SU-DHL-6 (cell line): ENCODE measurements at regions not wholly inside any gene's neighbourhood (a gene's known extent, or its start where the extent isn't known, plus 50 kb on each side); places are given as distances from the start of the nearest gene placed in this dataset.

Experiments
- H2AFZ ChIP-seq: fragments of 200-600 bp; sonication (generic); 2 replicates; pipeline ENCODE4 v1.6.1; 2014; ENCODE audit warnings: low read depth, mild to moderate bottlenecking, moderate library complexity, mixed read lengths, antibody characterized with exemption, low read length; ENCODE audit not compliant: severe bottlenecking
- H3F3A ChIP-seq: fragments of 200-600 bp; shearing (Covaris generic); 2 replicates; pipeline ENCODE4 v1.6.0; 2016; ENCODE audit warnings: antibody characterized with exemption, mild to moderate bottlenecking; ENCODE audit not compliant: insufficient read depth
- H3K27ac ChIP-seq: fragments of 200-600 bp; sonication (generic); 2 replicates; pipeline ENCODE4 v1.5.1; 2016; ENCODE audit warnings: low read depth, mild to moderate bottlenecking, low read length, moderate library complexity, mixed read lengths
- H3K27me3 ChIP-seq: fragments of 200-600 bp; sonication (generic), shearing (Covaris generic); 2 replicates; pipeline ENCODE4 v1.6.0; 2014; ENCODE audit warnings: mild to moderate bottlenecking, low read length
- H3K36me3 ChIP-seq: fragments of 200-600 bp; sonication (generic); 2 replicates; pipeline ENCODE4 v1.6.1; 2014; ENCODE audit warnings: mild to moderate bottlenecking, low read length, mixed read lengths
- H3K4me2 ChIP-seq: fragments of 300-600, 200-600 bp; shearing (Covaris generic), sonication (generic); 2 replicates; pipeline ENCODE4 v1.6.0; 2014; ENCODE audit warnings: low read length, low read depth, mild to moderate bottlenecking; ENCODE audit not compliant: poor library complexity, severe bottlenecking
- H3K4me3 ChIP-seq: fragments of 200-600 bp; sonication (generic); 2 replicates; pipeline ENCODE4 v1.5.1; 2014; ENCODE audit warnings: antibody characterized with exemption, low read length, mild to moderate bottlenecking, mixed read lengths; ENCODE audit not compliant: insufficient read depth, poor library complexity, severe bottlenecking
- H3K79me2 ChIP-seq: fragments of 200-600 bp; sonication (generic); 2 replicates; pipeline ENCODE4 v1.6.1; 2014; ENCODE audit warnings: mild to moderate bottlenecking, low read length, moderate library complexity; ENCODE audit not compliant: insufficient read depth
- H3K9ac ChIP-seq: fragments of 200-600 bp; sonication (generic); 2 replicates; pipeline ENCODE4 v1.7.0; 2014; ENCODE audit warnings: mild to moderate bottlenecking, low read length
- H3K9me2 ChIP-seq: fragments of 200-600 bp; sonication (generic); replicated peaks from 2 replicates; pipeline ENCODE4 v1.6.1; 2014; ENCODE audit warnings: low read length; ENCODE audit not compliant: insufficient read depth
- H3K9me3 ChIP-seq: fragments of 200-600 bp; sonication (generic); 2 replicates; pipeline ENCODE4 v1.6.1; 2014; ENCODE audit warnings: low read length, mixed read lengths; ENCODE audit not compliant: insufficient read depth
- H4K20me1 ChIP-seq: fragments of 200-600 bp; sonication (generic); 2 replicates; pipeline ENCODE4 v1.6.1; 2014; ENCODE audit warnings: low read depth, mild to moderate bottlenecking, antibody characterized with exemption, low read length, moderate library complexity, mixed read lengths
- EZH2phosphoT487 ChIP-seq: fragments of 200-600 bp; sonication (generic), shearing (Covaris generic); conservative IDR thresholded peaks from 2 replicates; pipeline ENCODE4 v1.6.1; 2018; ENCODE audit warnings: mild to moderate bottlenecking, antibody characterized with exemption, low read length, moderate library complexity, mixed read lengths
- TF ChIP-seq, protein P1 (sequence below): fragments of 200-600 bp; sonication (generic); IDR thresholded peaks from one replicate; pipeline ENCODE4 v1.5.1; 2017; ENCODE audit warnings: antibody characterized with exemption, mild to moderate bottlenecking, low read length, moderate library complexity; ENCODE audit not compliant: insufficient read depth, poor library complexity, severe bottlenecking

DNA sequence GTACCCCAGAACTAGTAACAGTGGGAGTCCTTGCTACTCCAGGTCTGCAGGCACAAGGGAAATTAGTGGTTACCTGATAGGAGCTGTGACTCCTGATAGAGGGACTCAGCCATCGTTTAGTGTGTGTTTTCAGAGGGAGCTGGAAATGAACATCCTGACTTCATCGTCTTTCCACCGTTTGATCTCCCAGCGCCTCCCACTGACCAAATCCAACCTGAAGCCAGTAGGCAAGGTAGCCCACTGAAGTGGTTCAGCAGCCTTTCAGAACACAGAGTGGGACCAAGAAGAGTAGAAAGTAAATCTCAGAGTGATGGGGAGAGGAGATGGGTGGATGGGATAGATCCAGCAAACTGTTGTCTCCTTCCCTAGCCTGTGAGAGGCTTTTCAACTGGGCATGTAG lies 385.9 kb downstream of the INSC start:
- Histone ChIP-seq H3K27ac (no peak overlapping the region), H4K20me1 (no peaks in the 10 kb centered on the region), H3F3A (no peaks in the 10 kb centered on the region), H3K9ac (no peak overlapping the region), H3K4me3 (no peak overlapping the region), H3K79me2 (no peaks in the 10 kb centered on the region), H2AFZ (no peak overlapping the region), H3K4me2 (no peak overlapping the region), H3K9me3 (no peaks in the 10 kb centered on the region), H3K27me3 (no peaks in the 10 kb centered on the region), H3K9me2 (no peaks in the 10 kb centered on the region), H3K36me3 (no peaks in the 10 kb centered on the region)
- TF ChIP-seq, protein P1, sequence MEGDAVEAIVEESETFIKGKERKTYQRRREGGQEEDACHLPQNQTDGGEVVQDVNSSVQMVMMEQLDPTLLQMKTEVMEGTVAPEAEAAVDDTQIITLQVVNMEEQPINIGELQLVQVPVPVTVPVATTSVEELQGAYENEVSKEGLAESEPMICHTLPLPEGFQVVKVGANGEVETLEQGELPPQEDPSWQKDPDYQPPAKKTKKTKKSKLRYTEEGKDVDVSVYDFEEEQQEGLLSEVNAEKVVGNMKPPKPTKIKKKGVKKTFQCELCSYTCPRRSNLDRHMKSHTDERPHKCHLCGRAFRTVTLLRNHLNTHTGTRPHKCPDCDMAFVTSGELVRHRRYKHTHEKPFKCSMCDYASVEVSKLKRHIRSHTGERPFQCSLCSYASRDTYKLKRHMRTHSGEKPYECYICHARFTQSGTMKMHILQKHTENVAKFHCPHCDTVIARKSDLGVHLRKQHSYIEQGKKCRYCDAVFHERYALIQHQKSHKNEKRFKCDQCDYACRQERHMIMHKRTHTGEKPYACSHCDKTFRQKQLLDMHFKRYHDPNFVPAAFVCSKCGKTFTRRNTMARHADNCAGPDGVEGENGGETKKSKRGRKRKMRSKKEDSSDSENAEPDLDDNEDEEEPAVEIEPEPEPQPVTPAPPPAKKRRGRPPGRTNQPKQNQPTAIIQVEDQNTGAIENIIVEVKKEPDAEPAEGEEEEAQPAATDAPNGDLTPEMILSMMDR = no peak
- TF ChIP-seq EZH2phosphoT487 = no peak

DNA sequence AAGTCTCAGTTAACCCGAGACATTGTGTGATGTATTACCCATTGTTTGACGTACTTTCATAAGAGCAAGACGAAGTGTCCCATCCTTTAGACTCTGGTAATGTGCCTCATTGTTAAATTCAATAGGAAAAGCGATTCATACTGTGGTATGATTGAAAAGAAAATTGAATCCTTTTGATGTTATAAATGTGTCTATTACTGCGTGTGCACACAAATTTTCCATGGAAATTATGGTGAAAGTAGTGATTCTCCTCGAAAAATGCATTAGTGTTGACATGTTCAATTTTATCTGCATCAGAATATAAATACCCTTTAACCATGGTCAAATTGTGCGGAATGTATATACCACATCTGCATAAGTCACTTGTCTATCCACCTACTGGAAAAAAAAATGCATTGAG lies 386.8 kb downstream of the INSC start:
- Histone ChIP-seq H3K9me2 (no peaks in the 10 kb centered on the region), H3F3A (no peaks in the 10 kb centered on the region), H3K4me2 (no peak overlapping the region), H3K27ac (no peak overlapping the region), H3K79me2 (no peaks in the 10 kb centered on the region), H3K27me3 (no peaks in the 10 kb centered on the region), H3K36me3 (no peaks in the 10 kb centered on the region), H3K9ac (no peak overlapping the region), H3K9me3 (no peaks in the 10 kb centered on the region), H3K4me3 (no peak overlapping the region), H2AFZ (no peak overlapping the region), H4K20me1 (no peaks in the 10 kb centered on the region)
- TF ChIP-seq EZH2phosphoT487 = no peak
- TF ChIP-seq, protein P1 = no peak

DNA sequence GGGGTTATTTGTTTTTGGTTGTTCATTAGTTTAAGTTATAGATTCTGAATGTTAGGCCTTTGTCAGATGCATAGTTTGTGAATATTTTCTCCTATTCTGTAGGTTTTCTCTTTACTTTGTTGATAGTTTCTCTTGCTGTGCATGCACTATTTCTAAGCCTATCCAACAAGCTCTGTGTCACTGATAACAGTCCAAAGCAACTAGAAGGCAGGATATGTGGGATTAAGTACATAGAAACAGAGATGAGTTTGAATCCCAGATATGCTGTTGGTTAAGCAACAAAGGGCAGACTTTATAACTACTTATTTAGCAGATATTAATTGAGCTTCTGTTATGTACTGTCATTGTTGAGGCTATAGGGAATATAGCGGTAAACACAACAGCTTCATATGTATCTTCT lies 390.4 kb downstream of the INSC start:
- Histone ChIP-seq H3K4me3 (no peak overlapping the region), H3F3A (no peaks in the 10 kb centered on the region), H4K20me1 (no peaks in the 10 kb centered on the region; the same call in 1 of the 2 replicates), H3K9ac (no peak overlapping the region), H3K79me2 (no peaks in the 10 kb centered on the region), H3K27ac (no peak overlapping the region), H3K9me2 (no peaks in the 10 kb centered on the region), H3K27me3 (no peaks in the 10 kb centered on the region), H2AFZ (no peak overlapping the region), H3K4me2 (no peak overlapping the region), H3K9me3 (no peaks in the 10 kb centered on the region), H3K36me3 (no peaks in the 10 kb centered on the region)
- TF ChIP-seq, protein P1 = no peak
- no peak for TF ChIP-seq EZH2phosphoT487

DNA sequence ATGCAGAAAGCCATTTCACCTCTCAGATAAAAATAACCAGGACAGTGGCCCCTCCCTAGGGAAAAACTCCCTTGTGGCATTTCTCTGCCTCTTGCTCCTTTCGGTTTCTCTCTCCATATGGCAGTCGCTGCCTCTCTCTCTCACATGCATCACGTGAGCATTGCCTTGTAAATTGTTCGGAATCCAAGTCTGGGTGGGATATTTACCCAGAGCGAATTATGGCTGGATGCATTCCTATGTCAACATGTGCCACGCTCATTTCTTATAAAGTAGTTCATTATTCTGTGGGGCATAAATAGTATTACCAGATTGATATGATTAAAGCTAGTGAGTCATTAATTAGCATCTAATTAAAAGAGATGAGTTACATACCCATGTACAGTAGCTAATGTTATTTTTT lies 392.9 kb downstream of the INSC start:
- no peaks in the 10 kb centered on the region for H3F3A ChIP-seq
- H3K9me3 ChIP-seq = no peaks in the 10 kb centered on the region
- no peaks in the 10 kb centered on the region for H3K79me2 ChIP-seq
- H2AFZ ChIP-seq = no peak overlapping the region
- no peak overlapping the region for H3K4me2 ChIP-seq
- no peaks in the 10 kb centered on the region for H3K27me3 ChIP-seq
- TF ChIP-seq, protein P1 = no peak
- TF ChIP-seq EZH2phosphoT487 = no peak
- no peaks in the 10 kb centered on the region; the same call in 1 of the 2 replicates for H4K20me1 ChIP-seq
- no peaks in the 10 kb centered on the region for H3K36me3 ChIP-seq
- no peak overlapping the region for H3K27ac ChIP-seq
- no peak overlapping the region for H3K9ac ChIP-seq
- H3K4me3 ChIP-seq = no peak overlapping the region
- no peaks in the 10 kb centered on the region for H3K9me2 ChIP-seq
